Activated naive CD8-positive, alpha-beta T cell treated with anti-CD3 and anti-CD28 coated beads, Interleukin-2, amount 10 ng/mL, durations not matched to agents 7 days and 5 days (primary cell): ENCODE measurements at regions not wholly inside any gene's neighbourhood (a gene's known extent, or its start where the extent isn't known, plus 50 kb on each side); places are given as distances from the start of the nearest gene placed in this dataset.

Experiments used
- ATAC-seq: fragments of 150-1000 bp; cut with Tn5 transposase; one replicate; pipeline ENCODE4 v1.10.0; 2021; ENCODE audit warnings: low read depth, moderate library complexity
- POLR2A ChIA-PET: fragments of 350-600 bp; sonication (Branson Sonifier 250); formaldehyde crosslinking; loops from one replicate; lab custom pipeline; 2021; ENCODE audit warnings: antibody characterized with exemption; lab: Charles Lee
- DNase-seq: peaks from one replicate; pipeline ENCODE4 v3.0.0; 2021
- H3K27ac Mint-ChIP-seq: one replicate; pipeline ENCODE4 v1.8.0; 2022; ENCODE audit warnings: mild to moderate bottlenecking, mixed read lengths
- H3K27me3 Mint-ChIP-seq: one replicate; pipeline ENCODE4 v1.8.0; 2022; ENCODE audit warnings: mild to moderate bottlenecking, moderate library complexity, mixed read lengths
- H3K36me3 Mint-ChIP-seq: one replicate; pipeline ENCODE4 v1.8.0; 2021; ENCODE audit warnings: mild to moderate bottlenecking, mixed read lengths
- H3K4me1 Mint-ChIP-seq: one replicate; pipeline ENCODE4 v1.8.0; 2021; ENCODE audit warnings: mixed read lengths
- H3K4me3 Mint-ChIP-seq: one replicate; pipeline ENCODE4 v1.8.0; 2022; ENCODE audit warnings: mild to moderate bottlenecking, moderate library complexity, mixed read lengths
- H3K9me3 Mint-ChIP-seq: one replicate; pipeline ENCODE4 v1.8.0; 2021; ENCODE audit warnings: mixed read lengths

- POLR2A ChIA-PET = no interaction called here
- no peak overlapping the region for H3K4me3 Mint-ChIP-seq
- H3K36me3 Mint-ChIP-seq = peaks cover 1% of the 10 kb centered on the region
- no peaks in the 10 kb centered on the region for H3K27me3 Mint-ChIP-seq
- H3K27ac Mint-ChIP-seq = peak overlapping the region; percentile 40
- H3K4me1 Mint-ChIP-seq = no peaks in the 10 kb centered on the region
- ATAC-seq = no peak
- no peak for DNase-seq
- peaks cover 6% of the 10 kb centered on the region for H3K9me3 Mint-ChIP-seq
Measured at GRCh38 chr18:10188971-10189810, 265.2 kb upstream of the APCDD1 start.

- Mint-ChIP-seq H3K9me3 (peaks cover 4% of the 10 kb centered on the region), H3K27ac (no peak overlapping the region), H3K4me1 (no peaks in the 10 kb centered on the region), H3K36me3 (no peaks in the 10 kb centered on the region), H3K27me3 (no peaks in the 10 kb centered on the region), H3K4me3 (no peak overlapping the region)
- ATAC-seq (no peak), DNase-seq (no peak)
- POLR2A ChIA-PET = no interaction called here
Measured at GRCh38 chr18:10190564-10190963, 263.9 kb upstream of the APCDD1 start.

- Mint-ChIP-seq H3K4me3 (no peak overlapping the region), H3K9me3 (peaks cover 2% of the 10 kb centered on the region), H3K36me3 (no peaks in the 10 kb centered on the region), H3K27me3 (no peaks in the 10 kb centered on the region), H3K27ac (no peak overlapping the region), H3K4me1 (no peaks in the 10 kb centered on the region)
- POLR2A ChIA-PET = no interaction called here
- no peak for ATAC-seq
- no peak for DNase-seq
Measured at GRCh38 chr18:10193444-10193843, 261.0 kb upstream of the APCDD1 start.

GRCh38 chr18:10194592-10194991 lies 259.8 kb upstream of the APCDD1 start:
- POLR2A ChIA-PET = no interaction called here
- no peaks in the 10 kb centered on the region for H3K36me3 Mint-ChIP-seq
- no peak overlapping the region for H3K4me3 Mint-ChIP-seq
- ATAC-seq = no peak
- DNase-seq = no peak
- H3K27me3 Mint-ChIP-seq = no peaks in the 10 kb centered on the region
- no peaks in the 10 kb centered on the region for H3K9me3 Mint-ChIP-seq
- no peak overlapping the region for H3K27ac Mint-ChIP-seq
- no peaks in the 10 kb centered on the region for H3K4me1 Mint-ChIP-seq

GRCh38 chr18:10195529-10195928 lies 258.9 kb upstream of the APCDD1 start:
- Mint-ChIP-seq H3K27me3 (no peaks in the 10 kb centered on the region), H3K4me1 (no peaks in the 10 kb centered on the region), H3K27ac (no peak overlapping the region), H3K36me3 (no peaks in the 10 kb centered on the region), H3K9me3 (no peaks in the 10 kb centered on the region), H3K4me3 (no peak overlapping the region)
- DNase-seq (no peak), ATAC-seq (no peak)
- POLR2A ChIA-PET = no interaction called here

GRCh38 chr18:10197097-10197496 lies 257.3 kb upstream of the APCDD1 start:
- no peak overlapping the region for H3K27ac Mint-ChIP-seq
- POLR2A ChIA-PET = no interaction called here
- no peaks in the 10 kb centered on the region for H3K36me3 Mint-ChIP-seq
- no peak overlapping the region for H3K4me3 Mint-ChIP-seq
- peaks cover 3% of the 10 kb centered on the region for H3K27me3 Mint-ChIP-seq
- no peak for DNase-seq
- H3K9me3 Mint-ChIP-seq = no peaks in the 10 kb centered on the region
- H3K4me1 Mint-ChIP-seq = no peaks in the 10 kb centered on the region
- no peak for ATAC-seq

- Mint-ChIP-seq H3K27me3 (peaks cover 4% of the 10 kb centered on the region), H3K27ac (no peak overlapping the region), H3K4me3 (no peak overlapping the region), H3K4me1 (no peaks in the 10 kb centered on the region), H3K36me3 (no peaks in the 10 kb centered on the region), H3K9me3 (no peaks in the 10 kb centered on the region)
- no peak for DNase-seq
- POLR2A ChIA-PET = no interaction called here
- no peak for ATAC-seq
Measured at GRCh38 chr18:10201226-10201625, 253.2 kb upstream of the APCDD1 start.

- H3K27ac Mint-ChIP-seq = no peak overlapping the region
- DNase-seq (no peak), ATAC-seq (no peak)
- H3K36me3 Mint-ChIP-seq = no peaks in the 10 kb centered on the region
- no peak overlapping the region for H3K4me3 Mint-ChIP-seq
- H3K9me3 Mint-ChIP-seq = no peaks in the 10 kb centered on the region
- H3K4me1 Mint-ChIP-seq = no peaks in the 10 kb centered on the region
- POLR2A ChIA-PET = no interaction called here
- peaks cover 4% of the 10 kb centered on the region for H3K27me3 Mint-ChIP-seq
Measured at GRCh38 chr18:10201659-10202058, 252.8 kb upstream of the APCDD1 start.

GRCh38 chr18:10202845-10203321 lies 251.6 kb upstream of the APCDD1 start:
- H3K27me3 Mint-ChIP-seq = peaks cover 4% of the 10 kb centered on the region
- no peaks in the 10 kb centered on the region for H3K9me3 Mint-ChIP-seq
- H3K36me3 Mint-ChIP-seq = no peaks in the 10 kb centered on the region
- H3K4me1 Mint-ChIP-seq = no peaks in the 10 kb centered on the region
- POLR2A ChIA-PET = no interaction called here
- no peak overlapping the region for H3K4me3 Mint-ChIP-seq
- no peak overlapping the region for H3K27ac Mint-ChIP-seq
- DNase-seq = no peak
- ATAC-seq = no peak

GRCh38 chr18:10205151-10205550 lies 249.3 kb upstream of the APCDD1 start:
- H3K9me3 Mint-ChIP-seq = no peaks in the 10 kb centered on the region
- DNase-seq (no peak), ATAC-seq (no peak)
- peaks cover 4% of the 10 kb centered on the region for H3K27me3 Mint-ChIP-seq
- no peak overlapping the region for H3K27ac Mint-ChIP-seq
- H3K36me3 Mint-ChIP-seq = no peaks in the 10 kb centered on the region
- no peak overlapping the region for H3K4me3 Mint-ChIP-seq
- no peaks in the 10 kb centered on the region for H3K4me1 Mint-ChIP-seq
- POLR2A ChIA-PET = no interaction called here

GRCh38 chr18:10207682-10208345 lies 246.6 kb upstream of the APCDD1 start:
- POLR2A ChIA-PET = no interaction called here
- Mint-ChIP-seq H3K9me3 (peaks cover 2% of the 10 kb centered on the region), H3K27ac (no peak overlapping the region), H3K36me3 (no peaks in the 10 kb centered on the region), H3K4me1 (no peaks in the 10 kb centered on the region), H3K4me3 (no peak overlapping the region), H3K27me3 (no peaks in the 10 kb centered on the region)
- ATAC-seq (no peak), DNase-seq (no peak)

GRCh38 chr18:10209302-10209701 lies 245.1 kb upstream of the APCDD1 start:
- H3K4me1 Mint-ChIP-seq = peaks cover 5% of the 10 kb centered on the region
- H3K36me3 Mint-ChIP-seq = no peaks in the 10 kb centered on the region
- no peak overlapping the region for H3K4me3 Mint-ChIP-seq
- ATAC-seq (no peak), DNase-seq (no peak)
- no peaks in the 10 kb centered on the region for H3K27me3 Mint-ChIP-seq
- H3K27ac Mint-ChIP-seq = no peak overlapping the region
- POLR2A ChIA-PET = no interaction called here
- peaks cover 2% of the 10 kb centered on the region for H3K9me3 Mint-ChIP-seq

GRCh38 chr18:10210057-10210633 lies 244.3 kb upstream of the APCDD1 start:
- Mint-ChIP-seq H3K27ac (no peak overlapping the region), H3K36me3 (no peaks in the 10 kb centered on the region), H3K9me3 (peaks cover 2% of the 10 kb centered on the region), H3K27me3 (no peaks in the 10 kb centered on the region), H3K4me3 (no peak overlapping the region), H3K4me1 (peaks cover 8% of the 10 kb centered on the region)
- POLR2A ChIA-PET = no interaction called here
- DNase-seq = no peak
- no peak for ATAC-seq

- POLR2A ChIA-PET = no interaction called here
- Mint-ChIP-seq H3K4me3 (no peak overlapping the region), H3K4me1 (peaks cover 9% of the 10 kb centered on the region), H3K27ac (no peak overlapping the region), H3K9me3 (peaks cover 2% of the 10 kb centered on the region), H3K36me3 (no peaks in the 10 kb centered on the region), H3K27me3 (peaks cover 3% of the 10 kb centered on the region)
- no peak for DNase-seq
- peak; percentile 86 for ATAC-seq
Measured at GRCh38 chr18:10213526-10213925, 240.9 kb upstream of the APCDD1 start.
